ENCODE measurements at regions not wholly inside any gene's neighbourhood (a gene's known extent, or its start where the extent isn't known, plus 50 kb on each side); places are given as distances from the start of the nearest gene placed in this dataset.
A peak's percentile ranks its signal among the peaks of the same experiment; 100 is the strongest.

DNA sequence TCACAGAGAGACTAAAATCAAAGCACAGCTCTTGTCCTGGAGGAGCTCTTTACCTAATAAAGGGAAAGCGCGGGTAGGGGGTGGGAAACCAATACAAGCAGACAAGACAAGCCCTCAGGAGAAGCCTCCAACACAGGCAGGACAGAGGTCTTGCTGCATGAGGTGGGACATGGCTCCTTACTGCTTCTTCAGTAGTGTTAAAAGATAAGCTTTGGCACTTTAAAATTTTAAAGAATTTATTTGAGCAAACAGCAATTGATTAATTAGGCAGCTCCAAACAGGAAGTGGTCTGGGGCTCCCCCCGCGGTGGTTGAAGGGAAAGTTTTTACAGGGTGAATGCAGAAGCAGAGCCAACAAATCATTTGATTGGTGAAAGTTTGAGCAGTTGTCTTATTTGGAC is 50.3 kb upstream of the MACC1 start:
- whole genome bisulfite sequencing (ENCODE audit: insufficient coverage), result 59% methylated on average over 4 of the region's 4 CpGs
- Histone ChIP-seq H3K4me1 (ENCODE audit: control insufficient read depth, insufficient read depth, low read length) (no peaks in the 10 kb centered on the region), H3K9me3 (ENCODE audit: control insufficient read depth, insufficient read depth, low read length) (no peaks in the 10 kb centered on the region), H3K36me3 (ENCODE audit: control insufficient read depth, insufficient read depth, low read length) (no peaks in the 10 kb centered on the region), H3K4me3 (ENCODE audit: low read depth, low read length) (no peak overlapping the region), H3K27me3 (ENCODE audit: control insufficient read depth, insufficient read depth, low read length) (no peaks in the 10 kb centered on the region), H3K27ac (ENCODE audit: low read depth, low read length) (no peak overlapping the region)
- no peak for DNase-seq (ENCODE audit: low read depth in 4 of 6, low spot score in 6 of 6)

DNA sequence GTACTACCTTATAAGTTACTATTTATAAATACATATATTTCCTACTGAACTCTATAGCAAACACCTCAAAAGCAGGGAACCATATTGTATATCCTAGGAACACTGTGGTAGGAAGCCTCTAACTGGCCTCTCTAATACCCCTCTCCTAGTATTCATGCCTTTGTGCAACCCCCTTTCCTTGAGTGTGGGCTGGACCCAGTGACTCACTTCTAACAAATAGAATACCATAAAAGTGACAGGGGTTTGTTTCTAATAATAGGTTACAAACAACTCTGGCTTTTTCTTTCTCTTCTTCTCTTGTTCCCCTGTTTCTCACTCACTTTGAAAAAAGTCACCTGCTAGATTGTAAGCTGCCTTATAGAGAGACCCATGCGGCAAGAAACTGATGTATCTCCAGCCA is 51.6 kb upstream of the MACC1 start:
- DNase-seq (ENCODE audit: low read depth in 4 of 6, low spot score in 6 of 6), result no peak
- 80% methylated on average over 1 of the region's 1 CpG for WGBS (ENCODE audit: insufficient coverage)
- Histone ChIP-seq H3K27me3 (ENCODE audit: control insufficient read depth, insufficient read depth, low read length) (no peaks in the 10 kb centered on the region), H3K4me3 (ENCODE audit: low read depth, low read length) (no peak overlapping the region), H3K27ac (ENCODE audit: low read depth, low read length) (no peak overlapping the region), H3K9me3 (ENCODE audit: control insufficient read depth, insufficient read depth, low read length) (no peaks in the 10 kb centered on the region), H3K4me1 (ENCODE audit: control insufficient read depth, insufficient read depth, low read length) (no peaks in the 10 kb centered on the region), H3K36me3 (ENCODE audit: control insufficient read depth, insufficient read depth, low read length) (no peaks in the 10 kb centered on the region)

DNA sequence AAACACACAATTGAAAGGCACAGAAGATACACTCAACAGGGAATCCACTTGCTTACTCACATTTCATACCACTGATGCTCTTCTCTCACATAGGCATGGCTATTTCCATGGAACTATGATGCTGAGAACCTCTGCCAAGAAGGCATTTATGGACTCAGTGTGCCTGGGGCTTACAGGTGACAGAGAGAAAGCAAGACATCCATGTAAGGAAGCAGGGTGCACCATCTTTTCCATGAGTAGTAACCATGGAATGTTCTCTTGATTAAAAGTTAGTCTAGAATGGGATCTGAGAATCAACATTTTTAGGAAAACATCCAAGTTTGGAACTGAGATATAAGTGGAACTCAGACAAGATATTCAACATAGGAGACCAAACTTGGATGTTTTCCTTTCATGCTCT is 52.5 kb upstream of the MACC1 start:
- Histone ChIP-seq H3K9me3 (ENCODE audit: control insufficient read depth, insufficient read depth, low read length) (no peaks in the 10 kb centered on the region), H3K36me3 (ENCODE audit: control insufficient read depth, insufficient read depth, low read length) (no peaks in the 10 kb centered on the region), H3K4me3 (ENCODE audit: low read depth, low read length) (no peak overlapping the region), H3K4me1 (ENCODE audit: control insufficient read depth, insufficient read depth, low read length) (no peaks in the 10 kb centered on the region), H3K27ac (ENCODE audit: low read depth, low read length) (no peak overlapping the region), H3K27me3 (ENCODE audit: control insufficient read depth, insufficient read depth, low read length) (no peaks in the 10 kb centered on the region)
- DNase-seq (ENCODE audit: low read depth in 4 of 6, low spot score in 6 of 6), result no peak

DNA sequence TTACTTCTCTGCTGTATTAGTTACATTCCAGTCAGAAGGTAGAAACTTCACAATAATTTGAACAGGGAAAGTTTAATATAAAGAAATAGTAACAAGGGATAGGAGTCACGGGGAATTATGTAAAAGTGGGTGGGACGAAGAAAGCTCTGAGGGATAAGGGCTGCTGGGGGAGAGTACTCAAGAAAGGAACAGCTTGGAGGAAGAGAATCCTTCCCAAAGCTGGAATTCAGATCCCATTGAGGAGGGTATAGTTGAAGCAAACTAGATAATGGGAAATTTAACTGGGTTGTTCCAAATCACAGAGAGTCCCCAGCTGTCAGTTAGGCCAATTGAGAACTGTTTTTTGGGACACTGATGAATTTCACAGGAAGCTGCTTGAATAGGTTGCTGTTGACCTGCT is 53.2 kb upstream of the MACC1 start:
- DNase-seq (ENCODE audit: low read depth in 4 of 6, low spot score in 6 of 6), result no peak
- no peaks in the 10 kb centered on the region for H3K27me3 ChIP-seq (ENCODE audit: control insufficient read depth, insufficient read depth, low read length)
- no peaks in the 10 kb centered on the region for H3K36me3 ChIP-seq (ENCODE audit: control insufficient read depth, insufficient read depth, low read length)
- 69% methylated on average over 2 of the region's 2 CpGs for WGBS (ENCODE audit: insufficient coverage)
- no peak overlapping the region for H3K27ac ChIP-seq (ENCODE audit: low read depth, low read length)
- no peaks in the 10 kb centered on the region for H3K9me3 ChIP-seq (ENCODE audit: control insufficient read depth, insufficient read depth, low read length)
- no peaks in the 10 kb centered on the region for H3K4me1 ChIP-seq (ENCODE audit: control insufficient read depth, insufficient read depth, low read length)
- H3K4me3 ChIP-seq (ENCODE audit: low read depth, low read length), result no peak overlapping the region

DNA sequence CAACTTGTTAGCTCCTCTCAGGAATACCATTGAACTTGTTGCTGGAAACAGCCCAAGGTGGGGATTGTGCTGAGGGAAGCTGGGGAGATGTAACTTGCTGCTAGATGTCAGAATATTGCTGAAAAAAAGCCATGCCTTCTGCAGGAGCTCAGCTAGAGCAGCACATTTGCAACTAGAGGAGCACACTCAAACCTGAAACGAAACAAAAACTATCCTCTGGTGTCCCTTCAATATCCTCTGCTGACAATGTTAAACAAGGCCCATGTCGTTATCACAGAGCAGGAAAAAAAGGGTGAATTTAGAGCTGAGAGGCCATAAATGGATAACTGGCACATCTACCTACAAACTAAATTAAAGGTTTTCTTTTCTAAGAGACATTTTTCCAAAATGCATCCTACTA is 53.7 kb upstream of the MACC1 start:
- Histone ChIP-seq H3K4me1 (ENCODE audit: control insufficient read depth, insufficient read depth, low read length) (no peaks in the 10 kb centered on the region), H3K36me3 (ENCODE audit: control insufficient read depth, insufficient read depth, low read length) (no peaks in the 10 kb centered on the region), H3K9me3 (ENCODE audit: control insufficient read depth, insufficient read depth, low read length) (no peaks in the 10 kb centered on the region), H3K27ac (ENCODE audit: low read depth, low read length) (no peak overlapping the region), H3K27me3 (ENCODE audit: control insufficient read depth, insufficient read depth, low read length) (no peaks in the 10 kb centered on the region), H3K4me3 (ENCODE audit: low read depth, low read length) (no peak overlapping the region)
- no peak for DNase-seq (ENCODE audit: low read depth in 4 of 6, low spot score in 6 of 6)
- WGBS (ENCODE audit: insufficient coverage), result 67% methylated on average over 1 of the region's 2 CpGs

DNA sequence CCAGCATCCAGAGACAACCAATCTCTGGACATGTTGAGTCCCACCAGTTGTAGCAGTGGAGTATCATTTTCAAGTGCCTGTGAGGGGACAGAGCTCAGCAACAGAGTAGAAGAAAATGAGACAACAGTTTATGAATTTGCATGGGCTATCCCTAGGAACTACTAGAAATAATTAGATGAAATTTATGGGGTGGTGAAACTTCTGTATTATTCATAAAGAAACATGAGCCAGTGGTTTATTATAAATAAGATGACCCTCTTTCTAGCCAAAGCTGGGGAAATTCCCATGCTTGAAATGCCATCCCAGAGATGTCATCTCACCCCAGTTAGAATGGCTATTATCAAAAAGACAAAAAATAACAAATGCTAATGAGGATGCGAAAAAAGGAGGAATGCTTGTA is 55.1 kb upstream of the ITGB8 start:
- Histone ChIP-seq H3K36me3 (ENCODE audit: control insufficient read depth, insufficient read depth, low read length) (no peaks in the 10 kb centered on the region), H3K9me3 (ENCODE audit: control insufficient read depth, insufficient read depth, low read length) (no peaks in the 10 kb centered on the region), H3K27ac (ENCODE audit: low read depth, low read length) (no peak overlapping the region), H3K27me3 (ENCODE audit: control insufficient read depth, insufficient read depth, low read length) (no peaks in the 10 kb centered on the region), H3K4me1 (ENCODE audit: control insufficient read depth, insufficient read depth, low read length) (no peaks in the 10 kb centered on the region), H3K4me3 (ENCODE audit: low read depth, low read length) (no peak overlapping the region)
- DNase-seq (ENCODE audit: low read depth in 4 of 6, low spot score in 6 of 6), result no peak
- no CpG with 5 or more reads among the region's 1 CpG for WGBS (ENCODE audit: insufficient coverage)

DNA sequence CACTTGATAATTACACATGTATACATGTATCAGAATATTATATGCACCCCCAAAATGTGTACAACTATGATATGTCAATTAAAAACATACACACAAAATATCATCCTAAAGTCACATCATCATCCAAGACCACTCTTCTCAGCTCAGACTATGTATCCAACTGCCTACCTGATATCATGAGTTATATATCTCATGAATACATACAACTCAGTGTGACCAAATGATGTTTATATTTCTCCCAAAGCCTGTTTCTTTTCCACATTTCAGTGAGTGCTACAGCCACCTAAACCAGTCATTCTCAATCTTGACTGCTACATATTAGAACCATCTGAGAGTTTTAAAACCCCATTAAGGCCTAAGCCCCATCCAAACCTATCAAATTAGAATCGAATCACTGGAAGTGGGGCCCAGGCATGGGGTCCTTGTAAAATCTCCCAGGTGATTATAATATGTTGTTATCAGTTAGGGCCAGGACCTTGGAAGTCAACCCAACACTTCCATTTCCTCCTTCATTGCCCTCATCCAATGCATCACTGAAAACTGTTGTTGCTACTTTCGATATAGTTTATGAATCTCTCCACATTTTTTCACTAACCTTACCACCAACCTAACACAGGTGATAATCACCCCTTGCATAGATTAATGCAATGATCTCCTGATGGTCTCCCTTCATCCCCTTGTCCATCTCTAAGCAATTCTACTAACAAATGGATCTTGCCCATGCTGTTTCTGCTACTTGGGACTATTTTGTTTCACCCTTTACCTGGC is 53.8 kb upstream of the ITGB8 start:
- H3K4me3 ChIP-seq (ENCODE audit: low read depth, low read length), result no peak overlapping the region
- H3K27me3 ChIP-seq (ENCODE audit: control insufficient read depth, insufficient read depth, low read length), result no peaks in the 10 kb centered on the region
- no peak for DNase-seq (ENCODE audit: low read depth in 4 of 6, low spot score in 6 of 6)
- H3K4me1 ChIP-seq (ENCODE audit: control insufficient read depth, insufficient read depth, low read length), result no peaks in the 10 kb centered on the region
- no peak overlapping the region for H3K27ac ChIP-seq (ENCODE audit: low read depth, low read length)
- no peaks in the 10 kb centered on the region for H3K36me3 ChIP-seq (ENCODE audit: control insufficient read depth, insufficient read depth, low read length)
- no peaks in the 10 kb centered on the region for H3K9me3 ChIP-seq (ENCODE audit: control insufficient read depth, insufficient read depth, low read length)
- WGBS (ENCODE audit: insufficient coverage), result 100% methylated on average over 1 of the region's 2 CpGs

DNA sequence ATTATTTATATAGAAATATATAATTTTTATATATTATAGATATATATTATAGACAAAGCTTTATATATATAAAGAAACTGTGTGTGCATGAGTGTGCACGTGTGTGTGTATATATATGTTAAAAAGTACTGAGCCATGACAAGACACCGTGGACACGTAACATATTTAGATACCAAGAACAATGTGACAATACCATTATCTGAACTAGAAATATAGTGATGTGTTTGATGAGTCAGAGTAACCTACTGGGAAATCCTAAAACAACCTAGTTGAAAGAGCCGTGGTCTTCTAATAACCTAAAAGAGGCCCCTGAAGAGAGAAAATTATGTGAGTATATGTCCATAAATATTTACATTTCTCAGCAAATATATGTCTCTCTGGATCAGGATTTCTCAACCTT is 50.7 kb upstream of the ITGB8 start:
- Histone ChIP-seq H3K27ac (ENCODE audit: low read depth, low read length) (no peak overlapping the region), H3K4me3 (ENCODE audit: low read depth, low read length) (no peak overlapping the region), H3K36me3 (ENCODE audit: control insufficient read depth, insufficient read depth, low read length) (no peaks in the 10 kb centered on the region), H3K27me3 (ENCODE audit: control insufficient read depth, insufficient read depth, low read length) (no peaks in the 10 kb centered on the region), H3K9me3 (ENCODE audit: control insufficient read depth, insufficient read depth, low read length) (no peaks in the 10 kb centered on the region), H3K4me1 (ENCODE audit: control insufficient read depth, insufficient read depth, low read length) (no peaks in the 10 kb centered on the region)
- DNase-seq (ENCODE audit: low read depth in 4 of 6, low spot score in 6 of 6), result peak in 1 of 6 donors; percentile 6
- WGBS (ENCODE audit: insufficient coverage), result no CpG with 5 or more reads among the region's 4 CpGs

DNA sequence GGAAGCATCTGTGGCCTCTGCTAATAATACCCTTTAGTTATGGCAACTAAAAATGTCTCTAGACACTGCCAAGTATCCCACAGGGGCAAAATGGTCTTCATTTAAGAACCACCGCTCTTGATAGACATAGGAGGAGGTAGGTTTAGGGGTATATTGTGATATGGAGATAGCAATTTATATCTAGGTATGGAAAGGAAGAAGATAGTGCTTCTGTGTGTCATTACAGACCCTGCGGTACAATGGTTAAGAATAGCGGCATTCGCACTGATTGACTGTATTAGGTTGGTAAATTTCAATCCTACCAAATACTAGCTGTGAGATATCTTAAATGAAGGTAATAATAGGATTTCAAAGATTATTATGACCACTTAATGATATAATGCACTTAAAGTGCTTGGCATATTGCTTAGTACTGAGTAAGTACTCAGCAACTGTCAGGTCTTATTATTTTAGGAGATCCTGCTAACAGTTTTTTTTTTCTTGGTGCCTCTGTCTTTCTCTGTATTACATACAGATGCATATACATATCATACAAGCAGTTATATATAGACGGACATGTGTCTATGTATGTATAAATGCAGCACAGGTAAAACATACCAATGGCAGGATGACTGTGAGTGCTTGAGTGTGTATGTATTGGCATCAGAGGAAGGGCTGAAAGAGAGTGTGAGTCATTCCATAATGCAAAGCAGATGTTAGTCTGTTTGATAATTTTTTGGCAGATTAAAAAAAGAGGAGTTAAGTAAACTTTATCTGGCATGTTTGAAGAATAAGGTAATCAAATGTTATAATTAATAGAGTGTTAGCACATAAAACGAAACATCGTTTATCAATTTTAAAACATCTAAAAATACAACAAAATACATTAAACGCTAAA is 50.0 kb upstream of the ITGB8 start:
- peak in 1 of 6 donors; percentile 40 for DNase-seq (ENCODE audit: low read depth in 4 of 6, low spot score in 6 of 6)
- Histone ChIP-seq H3K4me1 (ENCODE audit: control insufficient read depth, insufficient read depth, low read length) (no peaks in the 10 kb centered on the region), H3K27me3 (ENCODE audit: control insufficient read depth, insufficient read depth, low read length) (no peaks in the 10 kb centered on the region), H3K36me3 (ENCODE audit: control insufficient read depth, insufficient read depth, low read length) (no peaks in the 10 kb centered on the region), H3K4me3 (ENCODE audit: low read depth, low read length) (no peak overlapping the region), H3K27ac (ENCODE audit: low read depth, low read length) (no peak overlapping the region), H3K9me3 (ENCODE audit: control insufficient read depth, insufficient read depth, low read length) (no peaks in the 10 kb centered on the region)
- 50% methylated on average over 1 of the region's 8 CpGs for WGBS (ENCODE audit: insufficient coverage)
